Tibial artery (tissue), 4 donors: ENCODE measurements at regions not wholly inside any gene's neighbourhood (a gene's known extent, or its start where the extent isn't known, plus 50 kb on each side); places are given as distances from the start of the nearest gene placed in this dataset.

Experiments used
- DNase-seq, 2 donors: peaks; one replicate each; pipeline ENCODE4 v3.0.0-alpha.2; 2019
- H3K27ac ChIP-seq, 2 donors: fragments of 200-600 bp; sonication (generic) in 1 of 2; 1 replicate in 1 of 2; 2 replicates in 1 of 2; pipeline ENCODE4 v1.5.1; 2018 to 2019; ENCODE audit warnings: mild to moderate bottlenecking in 1 of 2
- H3K27me3 ChIP-seq, 2 donors: fragments of 200-600 bp; sonication (generic) in 1 of 2; one replicate each; pipeline versions ENCODE4 v1.5.1 to v1.6.0; 2016 to 2019
- H3K36me3 ChIP-seq, 3 donors: fragments of 200-600 bp; sonication (generic) in 2 of 3; one replicate each; pipeline ENCODE4 v1.5.1; 2016 to 2019; ENCODE audit warnings: mild to moderate bottlenecking in 2 of 3
- H3K4me1 ChIP-seq, 4 donors: fragments of 200-600 bp; sonication (generic) in 2 of 4; 1 replicate in 3 of 4; 2 replicates in 1 of 4; pipeline ENCODE4 v1.5.1; 2016 to 2019
- H3K4me3 ChIP-seq, 2 donors: fragments of 200-600 bp; sonication (generic) in 1 of 2; 1 replicate in 1 of 2; 2 replicates in 1 of 2; pipeline ENCODE4 v1.5.1; 2018 to 2019; ENCODE audit warnings: mild to moderate bottlenecking in 2 of 2
- H3K9me3 ChIP-seq, 3 donors: fragments of 200-600 bp; sonication (generic) in 1 of 3; one replicate each; pipeline ENCODE4 v1.5.1; 2016 to 2019
- intact Hi-C: fragments of 100-400 bp; cut with DNase I; formaldehyde crosslinking; loops from one replicate; pipeline ENCODE4 v1.15.0; 2023; ENCODE audit warnings: low total_unique reads
- TF ChIP-seq, protein P1 (sequence below), 2 experiments: fragments of 200-600 bp in 1 of 2; fragments of 450-650 bp in 1 of 2; IDR thresholded peaks; one replicate each; pipeline ENCODE4 v1.5.1; 2017 to 2019; ENCODE audit warnings: antibody characterized with exemption in 2 of 2, mild to moderate bottlenecking in 1 of 2, moderate library complexity in 1 of 2

DNA sequence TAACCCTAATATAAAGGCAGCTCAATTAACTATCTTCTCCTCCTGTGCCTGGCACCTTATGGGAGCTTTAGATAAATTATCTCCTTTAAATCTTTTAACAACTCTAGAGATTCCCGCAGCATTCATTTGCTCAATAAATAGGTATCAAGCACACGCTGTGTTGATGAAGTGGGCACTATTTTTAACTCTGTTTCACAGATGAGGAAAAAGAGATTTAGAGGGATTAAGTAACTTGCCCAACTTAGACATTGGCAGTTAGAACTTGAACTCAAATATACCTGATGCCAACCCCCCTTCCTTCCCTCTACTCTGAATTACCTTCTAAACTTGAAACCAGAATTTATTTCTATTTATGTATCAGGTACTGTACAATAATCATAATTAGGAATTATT, 112.4 kb downstream of the SH3TC2 start:
- H3K27ac ChIP-seq: peak overlapping the region; percentile 8 to 46
- no peak for DNase-seq
- no peak overlapping the region for H3K4me3 ChIP-seq
- TF ChIP-seq, protein P1, sequence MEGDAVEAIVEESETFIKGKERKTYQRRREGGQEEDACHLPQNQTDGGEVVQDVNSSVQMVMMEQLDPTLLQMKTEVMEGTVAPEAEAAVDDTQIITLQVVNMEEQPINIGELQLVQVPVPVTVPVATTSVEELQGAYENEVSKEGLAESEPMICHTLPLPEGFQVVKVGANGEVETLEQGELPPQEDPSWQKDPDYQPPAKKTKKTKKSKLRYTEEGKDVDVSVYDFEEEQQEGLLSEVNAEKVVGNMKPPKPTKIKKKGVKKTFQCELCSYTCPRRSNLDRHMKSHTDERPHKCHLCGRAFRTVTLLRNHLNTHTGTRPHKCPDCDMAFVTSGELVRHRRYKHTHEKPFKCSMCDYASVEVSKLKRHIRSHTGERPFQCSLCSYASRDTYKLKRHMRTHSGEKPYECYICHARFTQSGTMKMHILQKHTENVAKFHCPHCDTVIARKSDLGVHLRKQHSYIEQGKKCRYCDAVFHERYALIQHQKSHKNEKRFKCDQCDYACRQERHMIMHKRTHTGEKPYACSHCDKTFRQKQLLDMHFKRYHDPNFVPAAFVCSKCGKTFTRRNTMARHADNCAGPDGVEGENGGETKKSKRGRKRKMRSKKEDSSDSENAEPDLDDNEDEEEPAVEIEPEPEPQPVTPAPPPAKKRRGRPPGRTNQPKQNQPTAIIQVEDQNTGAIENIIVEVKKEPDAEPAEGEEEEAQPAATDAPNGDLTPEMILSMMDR (IDR thresholded peaks at IDR 0.05): no peak
- H3K36me3 ChIP-seq: no peaks in the 10 kb centered on the region
- intact Hi-C loops: no loop called here
- no peaks in the 10 kb centered on the region for H3K27me3 ChIP-seq
- H3K4me1 ChIP-seq: peaks cover 0 to 19% (median 7%) of the 10 kb centered on the region in 4 donors
- H3K9me3 ChIP-seq: no peaks in the 10 kb centered on the region

DNA sequence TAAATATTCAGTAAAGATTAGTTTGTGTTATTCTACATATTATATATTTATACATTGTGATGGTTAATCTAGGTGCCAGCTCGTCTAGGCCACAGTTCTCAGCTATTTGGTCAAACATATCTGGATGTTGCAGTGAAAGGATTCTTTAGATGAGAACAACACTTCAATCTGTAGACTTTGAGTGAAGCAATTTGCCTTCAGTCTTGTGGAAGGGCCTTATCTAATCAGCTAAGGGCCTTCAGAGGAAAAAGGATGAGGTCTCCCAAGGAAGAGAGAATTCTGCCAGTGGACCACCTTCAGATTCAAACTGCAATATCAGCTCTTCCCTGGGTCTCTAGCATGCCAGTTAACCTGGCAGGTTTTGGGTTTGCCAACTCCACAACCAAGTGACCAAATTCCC, 112.0 kb downstream of the SH3TC2 start:
- no peak for DNase-seq
- peak overlapping the region; percentile 8 to 46 for H3K27ac ChIP-seq
- intact Hi-C loops: no loop called here
- peaks cover 0 to 19% (median 7%) of the 10 kb centered on the region in 4 donors for H3K4me1 ChIP-seq
- H3K9me3 ChIP-seq: no peaks in the 10 kb centered on the region
- H3K27me3 ChIP-seq: no peaks in the 10 kb centered on the region
- no peak overlapping the region for H3K4me3 ChIP-seq
- TF ChIP-seq, protein P1 (IDR thresholded peaks at IDR 0.05): no peak
- H3K36me3 ChIP-seq: no peaks in the 10 kb centered on the region

DNA sequence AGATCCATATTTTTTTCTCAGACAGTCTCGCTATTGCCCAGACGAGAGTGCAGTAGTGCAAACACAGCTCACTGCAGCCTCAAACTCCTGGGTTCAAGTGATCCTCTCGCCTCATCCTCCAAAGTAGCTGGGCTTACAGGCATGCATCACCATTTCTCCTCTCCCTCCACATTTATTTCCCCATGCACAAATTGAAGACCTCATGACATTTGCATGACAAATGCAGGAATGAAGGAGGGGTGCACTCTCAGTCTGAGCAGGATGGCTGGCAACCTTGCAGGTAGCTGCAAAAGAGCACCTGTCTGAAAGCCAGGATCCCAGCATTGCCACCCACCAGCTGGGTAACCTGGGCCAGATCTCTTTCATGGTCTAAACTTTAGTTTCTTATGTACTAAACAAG, 111.2 kb downstream of the SH3TC2 start:
- intact Hi-C loops: no loop called here
- TF ChIP-seq, protein P1 (IDR thresholded peaks at IDR 0.05): no peak

DNA sequence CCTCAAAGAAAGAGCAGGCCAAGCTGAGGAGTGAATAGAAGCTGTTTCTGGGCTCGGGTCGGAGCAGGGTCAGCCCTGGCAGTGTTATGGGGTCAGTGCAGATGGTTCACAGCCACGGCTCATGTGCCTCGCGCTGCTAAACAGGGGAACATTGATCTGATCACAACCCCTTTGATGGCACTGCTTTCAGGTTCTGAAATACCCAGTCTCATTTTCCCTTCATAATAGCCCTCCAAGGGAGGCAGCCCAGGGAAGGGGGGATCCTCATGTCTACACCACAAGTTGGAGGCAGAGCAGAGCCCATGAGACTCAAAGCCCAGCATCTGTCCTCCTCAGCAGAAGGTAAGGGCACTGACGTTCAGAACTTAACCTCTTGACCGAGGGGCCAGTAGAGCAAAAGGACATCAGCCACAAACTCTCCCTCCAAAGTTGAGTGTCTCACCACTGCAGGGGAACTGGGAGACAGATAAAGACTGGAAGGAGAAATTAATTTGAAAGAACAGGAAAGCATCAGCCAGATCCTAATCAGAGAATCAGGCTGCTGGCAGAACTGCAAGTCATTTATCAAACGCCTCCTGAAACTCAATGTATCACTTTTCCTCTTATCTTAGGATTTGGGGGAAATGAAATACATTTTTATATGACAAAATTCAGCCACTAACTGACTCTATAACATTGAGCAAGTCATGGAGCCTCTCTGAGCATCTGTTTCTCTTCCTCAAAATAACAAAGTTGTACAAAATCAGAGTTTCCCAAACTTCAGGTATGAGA, 110.6 kb downstream of the SH3TC2 start:
- H3K27me3 ChIP-seq: no peaks in the 10 kb centered on the region
- no peak for DNase-seq
- no peak overlapping the region for H3K27ac ChIP-seq
- intact Hi-C loops: no loop called here
- TF ChIP-seq, protein P1 (IDR thresholded peaks at IDR 0.05): no peak
- no peaks in the 10 kb centered on the region for H3K9me3 ChIP-seq
- H3K36me3 ChIP-seq: no peaks in the 10 kb centered on the region
- no peak overlapping the region for H3K4me3 ChIP-seq
- H3K4me1 ChIP-seq: peaks cover 0 to 19% (median 7%) of the 10 kb centered on the region in 4 donors

More for the DNA sequence above, 111.2 kb downstream of the SH3TC2 start:
- no peaks in the 10 kb centered on the region for H3K27me3 ChIP-seq
- no peak overlapping the region for H3K27ac ChIP-seq
- H3K36me3 ChIP-seq: no peaks in the 10 kb centered on the region
- no peak for DNase-seq
- peaks cover 0 to 19% (median 7%) of the 10 kb centered on the region in 4 donors for H3K4me1 ChIP-seq
- H3K9me3 ChIP-seq: no peaks in the 10 kb centered on the region
- H3K4me3 ChIP-seq: no peak overlapping the region

DNA sequence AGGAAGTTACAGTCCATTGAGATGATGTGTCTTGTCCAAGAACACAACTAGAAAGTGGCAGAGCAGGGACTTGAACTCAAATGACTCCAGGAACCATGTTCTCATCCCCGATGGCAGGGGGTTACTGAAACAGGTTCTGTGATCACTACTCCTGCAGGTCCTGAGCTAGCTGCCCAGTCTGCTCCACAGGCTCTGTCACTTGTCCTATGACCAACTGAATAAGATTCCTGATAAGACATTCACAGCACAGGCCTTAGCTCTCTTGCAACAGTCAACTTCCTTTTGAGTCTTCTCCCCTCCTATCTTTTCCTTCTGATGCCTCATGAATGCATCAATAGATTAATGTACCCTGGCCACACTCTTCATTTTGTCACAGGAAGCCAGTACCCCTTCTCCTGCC, 109.2 kb downstream of the SH3TC2 start:
- no peak overlapping the region for H3K27ac ChIP-seq
- TF ChIP-seq, protein P1 (IDR thresholded peaks at IDR 0.05): no peak
- no peaks in the 10 kb centered on the region for H3K9me3 ChIP-seq
- no peak overlapping the region for H3K4me3 ChIP-seq
- peaks cover 0 to 19% (median 7%) of the 10 kb centered on the region in 4 donors for H3K4me1 ChIP-seq
- H3K36me3 ChIP-seq: no peaks in the 10 kb centered on the region
- intact Hi-C loops: no loop called here
- H3K27me3 ChIP-seq: no peaks in the 10 kb centered on the region
- DNase-seq: no peak
